ENCODE measurements at regions not wholly inside any gene's neighbourhood (a gene's known extent, or its start where the extent isn't known, plus 50 kb on each side); places are given as distances from the start of the nearest gene placed in this dataset.

GRCh38 chr18:2032036-2032435, 539.3 kb downstream of the METTL4 start:
- TF ChIP-seq GABPA (IDR thresholded peaks at IDR 0.05; ENCODE audit: low read depth), result no peak
- TF ChIP-seq, protein P1, sequence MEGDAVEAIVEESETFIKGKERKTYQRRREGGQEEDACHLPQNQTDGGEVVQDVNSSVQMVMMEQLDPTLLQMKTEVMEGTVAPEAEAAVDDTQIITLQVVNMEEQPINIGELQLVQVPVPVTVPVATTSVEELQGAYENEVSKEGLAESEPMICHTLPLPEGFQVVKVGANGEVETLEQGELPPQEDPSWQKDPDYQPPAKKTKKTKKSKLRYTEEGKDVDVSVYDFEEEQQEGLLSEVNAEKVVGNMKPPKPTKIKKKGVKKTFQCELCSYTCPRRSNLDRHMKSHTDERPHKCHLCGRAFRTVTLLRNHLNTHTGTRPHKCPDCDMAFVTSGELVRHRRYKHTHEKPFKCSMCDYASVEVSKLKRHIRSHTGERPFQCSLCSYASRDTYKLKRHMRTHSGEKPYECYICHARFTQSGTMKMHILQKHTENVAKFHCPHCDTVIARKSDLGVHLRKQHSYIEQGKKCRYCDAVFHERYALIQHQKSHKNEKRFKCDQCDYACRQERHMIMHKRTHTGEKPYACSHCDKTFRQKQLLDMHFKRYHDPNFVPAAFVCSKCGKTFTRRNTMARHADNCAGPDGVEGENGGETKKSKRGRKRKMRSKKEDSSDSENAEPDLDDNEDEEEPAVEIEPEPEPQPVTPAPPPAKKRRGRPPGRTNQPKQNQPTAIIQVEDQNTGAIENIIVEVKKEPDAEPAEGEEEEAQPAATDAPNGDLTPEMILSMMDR (IDR thresholded peaks at IDR 0.05; ENCODE audit: insufficient read depth, low read length), result no peak

Measured in HL-60 (cell line).